Body of pancreas (tissue), 4 donors: ENCODE measurements at regions not wholly inside any gene's neighbourhood (a gene's known extent, or its start where the extent isn't known, plus 50 kb on each side); places are given as distances from the start of the nearest gene placed in this dataset.

Experiments used
- POLR2A ChIP-seq, 3 donors: fragments of 450-650 bp; IDR thresholded peaks; one replicate each; pipeline ENCODE4 v1.6.1; 2016; ENCODE audit warnings: antibody characterized with exemption in 3 of 3, mild to moderate bottlenecking in 2 of 3
- TF ChIP-seq, protein P1 (sequence below), 7 experiments: fragments of 450-650 bp in 4 of 7; fragments of 200-600 bp in 3 of 7; sonication (generic) in 3 of 7; IDR thresholded peaks; one replicate each; pipeline ENCODE4 v1.5.1; 2016 to 2019; ENCODE audit warnings: antibody characterized with exemption in 7 of 7

DNA sequence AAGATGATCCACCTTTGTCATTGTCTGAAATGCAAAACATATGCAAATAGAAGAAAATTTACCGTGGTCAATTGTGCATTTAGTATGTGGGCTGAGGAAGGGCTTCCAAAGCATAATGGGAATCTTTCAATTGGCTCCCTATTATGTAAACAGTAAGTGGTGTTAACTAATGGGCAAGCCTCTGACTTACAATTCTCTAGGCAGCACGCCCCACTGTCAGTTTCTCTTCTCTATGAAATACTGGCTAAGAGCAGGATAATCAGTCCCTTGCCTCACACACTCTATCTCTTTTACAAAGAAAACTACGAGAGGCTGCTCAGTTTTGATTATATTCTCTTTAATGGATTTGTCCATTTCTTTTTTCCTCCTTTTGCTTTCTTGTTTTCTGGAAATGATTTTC, 1272.6 kb downstream of the PCDH19 start:
- TF ChIP-seq, protein P1, sequence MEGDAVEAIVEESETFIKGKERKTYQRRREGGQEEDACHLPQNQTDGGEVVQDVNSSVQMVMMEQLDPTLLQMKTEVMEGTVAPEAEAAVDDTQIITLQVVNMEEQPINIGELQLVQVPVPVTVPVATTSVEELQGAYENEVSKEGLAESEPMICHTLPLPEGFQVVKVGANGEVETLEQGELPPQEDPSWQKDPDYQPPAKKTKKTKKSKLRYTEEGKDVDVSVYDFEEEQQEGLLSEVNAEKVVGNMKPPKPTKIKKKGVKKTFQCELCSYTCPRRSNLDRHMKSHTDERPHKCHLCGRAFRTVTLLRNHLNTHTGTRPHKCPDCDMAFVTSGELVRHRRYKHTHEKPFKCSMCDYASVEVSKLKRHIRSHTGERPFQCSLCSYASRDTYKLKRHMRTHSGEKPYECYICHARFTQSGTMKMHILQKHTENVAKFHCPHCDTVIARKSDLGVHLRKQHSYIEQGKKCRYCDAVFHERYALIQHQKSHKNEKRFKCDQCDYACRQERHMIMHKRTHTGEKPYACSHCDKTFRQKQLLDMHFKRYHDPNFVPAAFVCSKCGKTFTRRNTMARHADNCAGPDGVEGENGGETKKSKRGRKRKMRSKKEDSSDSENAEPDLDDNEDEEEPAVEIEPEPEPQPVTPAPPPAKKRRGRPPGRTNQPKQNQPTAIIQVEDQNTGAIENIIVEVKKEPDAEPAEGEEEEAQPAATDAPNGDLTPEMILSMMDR (IDR thresholded peaks at IDR 0.05) = no peak
- TF ChIP-seq POLR2A (IDR thresholded peaks at IDR 0.05) = no peak
